GM19463 (cell line): ENCODE measurements at regions not wholly inside any gene's neighbourhood (a gene's known extent, or its start where the extent isn't known, plus 50 kb on each side); places are given as distances from the start of the nearest gene placed in this dataset.

ENCODE experiments used
- ATAC-seq: cut with Tn5 transposase; IDR thresholded peaks from one replicate; pipeline ENCODE4 v1.9.1; 2021; ENCODE audit warnings: mild to moderate bottlenecking, moderate library complexity; ENCODE audit not compliant: unreplicated experiment

GRCh38 chr10:130834170-130834569, 477.4 kb downstream of the TCERG1L start:
- ATAC-seq, result no peak

GRCh38 chr10:130834573-130834972, 476.9 kb downstream of the TCERG1L start:
- ATAC-seq, result no peak

GRCh38 chr10:130835068-130835467, 476.5 kb downstream of the TCERG1L start:
- ATAC-seq, result no peak

- ATAC-seq, result no peak
Observed at GRCh38 chr10:130836344-130836743, 475.2 kb downstream of the TCERG1L start.

- ATAC-seq, result no peak
Observed at GRCh38 chr10:130843051-130843653, 468.4 kb downstream of the TCERG1L start.

- ATAC-seq, result no peak
Observed at GRCh38 chr10:130844310-130844709, 467.2 kb downstream of the TCERG1L start.

GRCh38 chr10:130847170-130847569, 464.4 kb downstream of the TCERG1L start:
- ATAC-seq, result no peak

GRCh38 chr10:130848855-130849254, 462.7 kb downstream of the TCERG1L start:
- no peak for ATAC-seq

- no peak for ATAC-seq
Observed at GRCh38 chr10:130854151-130854550, 457.4 kb downstream of the TCERG1L start.

GRCh38 chr10:130857631-130858295, 453.8 kb downstream of the TCERG1L start:
- no peak for ATAC-seq

GRCh38 chr10:130858626-130859025, 452.9 kb downstream of the TCERG1L start:
- no peak for ATAC-seq

- ATAC-seq, result no peak
Observed at GRCh38 chr10:130859427-130859826, 452.1 kb downstream of the TCERG1L start.

GRCh38 chr10:130862122-130862521, 449.4 kb downstream of the TCERG1L start:
- no peak for ATAC-seq

- ATAC-seq, result no peak
Observed at GRCh38 chr10:130862626-130863025, 448.9 kb downstream of the TCERG1L start.

GRCh38 chr10:130863044-130863443, 448.5 kb downstream of the TCERG1L start:
- no peak for ATAC-seq

- no peak for ATAC-seq
Observed at GRCh38 chr10:130864961-130865818, 446.3 kb downstream of the TCERG1L start.

GRCh38 chr10:130866857-130867256, 444.7 kb downstream of the TCERG1L start:
- ATAC-seq, result no peak

- ATAC-seq, result no peak
Observed at GRCh38 chr10:130867446-130868194, 443.9 kb downstream of the TCERG1L start.

- ATAC-seq, result no peak
Observed at GRCh38 chr10:130869179-130869841, 442.2 kb downstream of the TCERG1L start.

- ATAC-seq, result no peak
Observed at GRCh38 chr10:130871406-130871805, 440.1 kb downstream of the TCERG1L start.

- no peak for ATAC-seq
Observed at GRCh38 chr10:130873636-130874035, 437.9 kb downstream of the TCERG1L start.
